Muscle of leg (tissue), 3 donors: ENCODE measurements at regions not wholly inside any gene's neighbourhood (a gene's known extent, or its start where the extent isn't known, plus 50 kb on each side); places are given as distances from the start of the nearest gene placed in this dataset.

Experiments
- DNase-seq: peaks from one replicate; pipeline ENCODE4 v3.0.0; 2013
- H3K27ac ChIP-seq: one replicate; pipeline ENCODE4 v1.5.1; 2013; ENCODE audit warnings: mild to moderate bottlenecking, low read length, control low read depth
- H3K27me3 ChIP-seq: one replicate; pipeline ENCODE4 v1.6.1; 2013; ENCODE audit warnings: low read length; ENCODE audit not compliant: control insufficient read depth, insufficient read depth
- H3K36me3 ChIP-seq: one replicate; pipeline ENCODE4 v1.6.1; 2013; ENCODE audit warnings: low read length; ENCODE audit not compliant: control insufficient read depth, insufficient read depth
- H3K4me1 ChIP-seq: one replicate; pipeline ENCODE4 v1.6.1; 2013; ENCODE audit warnings: low read length; ENCODE audit not compliant: control insufficient read depth, insufficient read depth
- H3K4me3 ChIP-seq: one replicate; pipeline ENCODE4 v1.5.1; 2013; ENCODE audit warnings: low read length, control low read depth
- H3K9me3 ChIP-seq: replicated peaks from 2 replicates; pipeline ENCODE4 v1.6.1; 2013; ENCODE audit warnings: low read depth, low read length; ENCODE audit not compliant: control insufficient read depth
- WGBS: methylation state at CpG from one replicate; pipeline ENCODE4 v1.1.5; 2013; ENCODE audit warnings: missing lambda C conversion rate; ENCODE audit not compliant: insufficient coverage; 5-methylcytosine and 5-hydroxymethylcytosine counted together

GRCh38 chr6:166079841-166080240 lies 87.8 kb downstream of the TBXT start:
- DNase-seq, result no peak
- no peaks in the 10 kb centered on the region for H3K36me3 ChIP-seq
- H3K9me3 ChIP-seq, result no peaks in the 10 kb centered on the region
- peaks cover 16% of the 10 kb centered on the region for H3K4me1 ChIP-seq
- H3K27ac ChIP-seq, result no peak overlapping the region
- no peak overlapping the region for H3K4me3 ChIP-seq
- WGBS, result 60% methylated on average over 1 of the region's 6 CpGs
- no peaks in the 10 kb centered on the region for H3K27me3 ChIP-seq

GRCh38 chr6:166078294-166078693 lies 89.4 kb downstream of the TBXT start:
- no peak overlapping the region for H3K4me3 ChIP-seq
- 60% methylated on average over 1 of the region's 3 CpGs for WGBS
- no peak overlapping the region for H3K27ac ChIP-seq
- DNase-seq, result peak; percentile 74
- no peaks in the 10 kb centered on the region for H3K9me3 ChIP-seq
- no peaks in the 10 kb centered on the region for H3K36me3 ChIP-seq
- H3K27me3 ChIP-seq, result no peaks in the 10 kb centered on the region
- peaks cover 16% of the 10 kb centered on the region for H3K4me1 ChIP-seq

GRCh38 chr6:166076625-166077024 lies 91.0 kb downstream of the TBXT start:
- Histone ChIP-seq H3K36me3 (no peaks in the 10 kb centered on the region), H3K27me3 (peaks cover 3% of the 10 kb centered on the region), H3K27ac (no peak overlapping the region), H3K9me3 (no peaks in the 10 kb centered on the region), H3K4me3 (no peak overlapping the region), H3K4me1 (peaks cover 16% of the 10 kb centered on the region)
- no peak for DNase-seq
- 74% methylated on average over 4 of the region's 4 CpGs for WGBS

- WGBS, result 70% methylated on average over 3 of the region's 5 CpGs
- peaks cover 16% of the 10 kb centered on the region for H3K4me1 ChIP-seq
- peaks cover 3% of the 10 kb centered on the region for H3K27me3 ChIP-seq
- H3K27ac ChIP-seq, result no peak overlapping the region
- no peaks in the 10 kb centered on the region for H3K9me3 ChIP-seq
- no peaks in the 10 kb centered on the region for H3K36me3 ChIP-seq
- H3K4me3 ChIP-seq, result no peak overlapping the region
- DNase-seq, result no peak
Measured at GRCh38 chr6:166075925-166076324, 91.7 kb downstream of the TBXT start.

- DNase-seq, result peak; percentile 61
- Histone ChIP-seq H3K27me3 (peaks cover 3% of the 10 kb centered on the region), H3K9me3 (no peaks in the 10 kb centered on the region), H3K36me3 (no peaks in the 10 kb centered on the region), H3K27ac (no peak overlapping the region), H3K4me3 (no peak overlapping the region), H3K4me1 (peaks cover 16% of the 10 kb centered on the region)
- no CpG with 5 or more reads among the region's 2 CpGs for WGBS
Measured at GRCh38 chr6:166075186-166075585, 92.5 kb downstream of the TBXT start.

- Histone ChIP-seq H3K36me3 (no peaks in the 10 kb centered on the region), H3K27me3 (peaks cover 3% of the 10 kb centered on the region), H3K27ac (no peak overlapping the region), H3K4me3 (no peak overlapping the region), H3K9me3 (no peaks in the 10 kb centered on the region), H3K4me1 (peaks cover 12% of the 10 kb centered on the region)
- 93% methylated on average over 3 of the region's 9 CpGs for WGBS
- no peak for DNase-seq
Measured at GRCh38 chr6:166073082-166073481, 94.6 kb downstream of the TBXT start.

- H3K4me3 ChIP-seq, result no peak overlapping the region
- no peak overlapping the region for H3K27ac ChIP-seq
- no peaks in the 10 kb centered on the region for H3K4me1 ChIP-seq
- WGBS, result no CpG with 5 or more reads among the region's 3 CpGs
- H3K27me3 ChIP-seq, result peaks cover 3% of the 10 kb centered on the region
- no peaks in the 10 kb centered on the region for H3K9me3 ChIP-seq
- no peak for DNase-seq
- no peaks in the 10 kb centered on the region for H3K36me3 ChIP-seq
Measured at GRCh38 chr6:166068768-166069167, 98.9 kb downstream of the TBXT start.

- DNase-seq, result peak; percentile 88
- H3K27me3 ChIP-seq, result no peaks in the 10 kb centered on the region
- H3K4me1 ChIP-seq, result peaks cover 17% of the 10 kb centered on the region
- H3K27ac ChIP-seq, result peak overlapping the region; percentile 48
- 9% methylated on average over 5 of the region's 10 CpGs for WGBS
- H3K9me3 ChIP-seq, result peaks cover 10% of the 10 kb centered on the region
- H3K36me3 ChIP-seq, result no peaks in the 10 kb centered on the region
- H3K4me3 ChIP-seq, result no peak overlapping the region
Measured at GRCh38 chr6:166058064-166058739, 109.4 kb downstream of the TBXT start.

GRCh38 chr6:166057431-166057830 lies 110.2 kb downstream of the TBXT start:
- H3K27me3 ChIP-seq, result no peaks in the 10 kb centered on the region
- peak overlapping the region; percentile 48 for H3K27ac ChIP-seq
- peaks cover 17% of the 10 kb centered on the region for H3K4me1 ChIP-seq
- no peak overlapping the region for H3K4me3 ChIP-seq
- peak; percentile 66 for DNase-seq
- H3K36me3 ChIP-seq, result no peaks in the 10 kb centered on the region
- no CpG with 5 or more reads among the region's 2 CpGs for WGBS
- peaks cover 12% of the 10 kb centered on the region for H3K9me3 ChIP-seq

GRCh38 chr6:166056637-166057036 lies 111.0 kb downstream of the TBXT start:
- peak; percentile 87 for DNase-seq
- no peaks in the 10 kb centered on the region for H3K36me3 ChIP-seq
- no peak overlapping the region for H3K4me3 ChIP-seq
- no peaks in the 10 kb centered on the region for H3K27me3 ChIP-seq
- WGBS, result 29% methylated on average over 4 of the region's 4 CpGs
- peaks cover 17% of the 10 kb centered on the region for H3K4me1 ChIP-seq
- H3K9me3 ChIP-seq, result peaks cover 12% of the 10 kb centered on the region
- H3K27ac ChIP-seq, result peak overlapping the region; percentile 67

- peaks cover 12% of the 10 kb centered on the region for H3K9me3 ChIP-seq
- WGBS, result 69% methylated on average over 3 of the region's 5 CpGs
- no peak for DNase-seq
- H3K36me3 ChIP-seq, result no peaks in the 10 kb centered on the region
- H3K27ac ChIP-seq, result peak overlapping the region; percentile 67
- no peak overlapping the region for H3K4me3 ChIP-seq
- peaks cover 17% of the 10 kb centered on the region for H3K4me1 ChIP-seq
- H3K27me3 ChIP-seq, result no peaks in the 10 kb centered on the region
Measured at GRCh38 chr6:166055801-166056200, 111.8 kb downstream of the TBXT start.
